ENCODE measurements at regions not wholly inside any gene's neighbourhood (a gene's known extent, or its start where the extent isn't known, plus 50 kb on each side); places are given as distances from the start of the nearest gene placed in this dataset.

DNA sequence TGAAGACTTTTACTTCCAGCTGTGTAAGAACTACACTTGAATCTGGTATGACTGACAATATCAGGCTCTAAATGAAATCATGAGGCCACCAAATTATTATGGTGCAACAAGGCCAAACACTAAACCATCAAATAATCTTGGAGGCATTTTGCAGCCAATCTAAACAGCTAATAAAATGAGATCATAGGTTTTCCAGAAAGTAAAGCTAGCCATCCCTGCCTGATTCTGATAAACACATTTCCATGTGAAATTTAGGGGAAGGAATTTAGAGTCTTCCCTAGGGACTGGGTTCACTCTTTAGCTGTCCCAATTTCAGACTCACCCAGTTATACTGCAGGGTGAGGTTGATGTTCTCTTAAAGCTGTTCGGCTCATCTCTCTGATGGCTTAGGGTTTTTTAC is 190.3 kb upstream of the TMEM196 start:
- ChIA-PET POLR2A (no interaction called here), CTCF (no interaction called here)
- H3K79me2 ChIP-seq (ENCODE audit: control insufficient read depth, insufficient read depth, low read length) = no peaks in the 10 kb centered on the region
- H3K36me3 ChIP-seq (replicated peaks in 1 of 2; ENCODE audit: control extremely low read depth in 1 of 2, control insufficient read depth in 1 of 2, extremely low read depth in 1 of 2, insufficient read depth in 2 of 2, low read length in 1 of 2) = no peaks in the 10 kb centered on the region
- no peak overlapping the region for H3K4me3 ChIP-seq (ENCODE audit: control extremely low read depth in 1 of 5, extremely low read depth in 1 of 5, insufficient read depth in 1 of 5, low read depth in 2 of 5, low read length in 4 of 5)
- ATAC-seq (ENCODE audit: low read depth) = no peak
- Mint-ChIP-seq H3K27me3 (no peaks in the 10 kb centered on the region), H3K4me1 (no peaks in the 10 kb centered on the region), H3K27ac (no peak overlapping the region), H3K4me3 (no peak overlapping the region), H3K9me3 (ENCODE audit: insufficient read depth) (no peaks in the 10 kb centered on the region)
- H2AFZ ChIP-seq (ENCODE audit: insufficient read depth, low read depth, low read length, poor library complexity, severe bottlenecking) = no peak overlapping the region
- H3K27me3 ChIP-seq (replicated peaks in 1 of 4; ENCODE audit: control extremely low read depth in 1 of 4, control insufficient read depth in 3 of 4, insufficient read depth in 4 of 4, low read length in 3 of 4) = no peaks in the 10 kb centered on the region
- no peaks in the 10 kb centered on the region for H3K9me3 ChIP-seq (ENCODE audit: control extremely low read depth in 1 of 3, control insufficient read depth in 2 of 3, insufficient read depth in 1 of 3, low read length in 2 of 3)
- TF ChIP-seq EZH2 (IDR thresholded peaks at IDR 0.05; ENCODE audit: borderline replicate concordance, insufficient read depth, low read depth, low read length, poor library complexity, severe bottlenecking) = no peak
- TF ChIP-seq, protein P1, sequence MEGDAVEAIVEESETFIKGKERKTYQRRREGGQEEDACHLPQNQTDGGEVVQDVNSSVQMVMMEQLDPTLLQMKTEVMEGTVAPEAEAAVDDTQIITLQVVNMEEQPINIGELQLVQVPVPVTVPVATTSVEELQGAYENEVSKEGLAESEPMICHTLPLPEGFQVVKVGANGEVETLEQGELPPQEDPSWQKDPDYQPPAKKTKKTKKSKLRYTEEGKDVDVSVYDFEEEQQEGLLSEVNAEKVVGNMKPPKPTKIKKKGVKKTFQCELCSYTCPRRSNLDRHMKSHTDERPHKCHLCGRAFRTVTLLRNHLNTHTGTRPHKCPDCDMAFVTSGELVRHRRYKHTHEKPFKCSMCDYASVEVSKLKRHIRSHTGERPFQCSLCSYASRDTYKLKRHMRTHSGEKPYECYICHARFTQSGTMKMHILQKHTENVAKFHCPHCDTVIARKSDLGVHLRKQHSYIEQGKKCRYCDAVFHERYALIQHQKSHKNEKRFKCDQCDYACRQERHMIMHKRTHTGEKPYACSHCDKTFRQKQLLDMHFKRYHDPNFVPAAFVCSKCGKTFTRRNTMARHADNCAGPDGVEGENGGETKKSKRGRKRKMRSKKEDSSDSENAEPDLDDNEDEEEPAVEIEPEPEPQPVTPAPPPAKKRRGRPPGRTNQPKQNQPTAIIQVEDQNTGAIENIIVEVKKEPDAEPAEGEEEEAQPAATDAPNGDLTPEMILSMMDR (IDR thresholded peaks at IDR 0.05) = no peak
- H3K9ac ChIP-seq (ENCODE audit: low read length) = no peak overlapping the region
- WGBS (ENCODE audit: insufficient coverage) = no CpG with 5 or more reads among the region's 1 CpG
- no peak overlapping the region for H3K27ac ChIP-seq (ENCODE audit: low read length in 2 of 2)
- no peak for DNase-seq
- H3K4me2 ChIP-seq (replicated peaks; ENCODE audit: low read depth, low read length, poor library complexity, severe bottlenecking) = no peak overlapping the region
- intact Hi-C loops (cut with micrococcal nuclease) = no loop called here
- no peaks in the 10 kb centered on the region for H4K20me1 ChIP-seq (ENCODE audit: control insufficient read depth, insufficient read depth, low read length, poor library complexity, severe bottlenecking)
- no peaks in the 10 kb centered on the region for H3K4me1 ChIP-seq (ENCODE audit: control insufficient read depth in 2 of 2, insufficient read depth in 2 of 2, low read length in 2 of 2)

DNA sequence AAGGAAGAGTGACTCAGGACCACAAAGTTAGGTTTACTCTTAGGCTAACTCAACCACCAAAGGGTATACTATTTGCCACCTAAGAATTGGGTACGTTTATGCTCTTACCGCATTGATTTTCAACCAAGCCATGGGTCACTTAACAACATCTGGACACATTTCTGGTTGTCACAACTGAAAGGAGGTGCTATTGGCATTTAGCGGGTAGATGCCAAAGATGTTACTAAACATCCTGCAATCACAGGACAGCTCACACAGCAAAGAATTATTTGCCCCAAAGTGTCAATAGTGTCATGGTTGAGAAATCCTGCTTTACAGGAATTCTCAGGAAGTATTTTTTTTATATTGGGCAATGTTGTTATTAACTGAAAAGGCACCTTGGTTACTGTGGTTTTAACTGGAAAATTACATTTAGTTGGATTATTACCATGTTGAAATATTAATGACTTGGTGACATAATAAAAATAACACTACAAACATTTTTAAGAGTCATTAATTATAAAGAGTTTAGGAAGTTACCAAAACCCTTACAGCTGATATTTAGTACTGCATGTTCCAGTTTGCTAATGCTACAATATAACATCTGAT is 185.0 kb upstream of the TMEM196 start:
- H3K9me3 Mint-ChIP-seq (ENCODE audit: insufficient read depth) = peaks cover 3% of the 10 kb centered on the region

More for the DNA sequence above, 185.0 kb upstream of the TMEM196 start:
- Mint-ChIP-seq H3K4me3 (no peak overlapping the region), H3K27ac (no peak overlapping the region), H3K27me3 (no peaks in the 10 kb centered on the region), H3K4me1 (no peaks in the 10 kb centered on the region)
- Histone ChIP-seq H4K20me1 (ENCODE audit: control insufficient read depth, insufficient read depth, low read length, poor library complexity, severe bottlenecking) (no peaks in the 10 kb centered on the region), H3K9me3 (ENCODE audit: control extremely low read depth in 1 of 3, control insufficient read depth in 2 of 3, insufficient read depth in 1 of 3, low read length in 2 of 3) (peaks cover 0 to 12% (median 3%) of the 10 kb centered on the region in 3 donors), H3K27ac (ENCODE audit: low read length in 2 of 2) (no peak overlapping the region), H3K4me3 (ENCODE audit: control extremely low read depth in 1 of 5, extremely low read depth in 1 of 5, insufficient read depth in 1 of 5, low read depth in 2 of 5, low read length in 4 of 5) (no peak overlapping the region), H3K36me3 (replicated peaks in 1 of 2; ENCODE audit: control extremely low read depth in 1 of 2, control insufficient read depth in 1 of 2, extremely low read depth in 1 of 2, insufficient read depth in 2 of 2, low read length in 1 of 2) (no peaks in the 10 kb centered on the region), H3K9ac (ENCODE audit: low read length) (no peak overlapping the region), H3K4me1 (ENCODE audit: control insufficient read depth in 2 of 2, insufficient read depth in 2 of 2, low read length in 2 of 2) (no peaks in the 10 kb centered on the region), H3K79me2 (ENCODE audit: control insufficient read depth, insufficient read depth, low read length) (no peaks in the 10 kb centered on the region), H3K27me3 (replicated peaks in 1 of 4; ENCODE audit: control extremely low read depth in 1 of 4, control insufficient read depth in 3 of 4, insufficient read depth in 4 of 4, low read length in 3 of 4) (no peaks in the 10 kb centered on the region), H3K4me2 (replicated peaks; ENCODE audit: low read depth, low read length, poor library complexity, severe bottlenecking) (no peak overlapping the region), H2AFZ (ENCODE audit: insufficient read depth, low read depth, low read length, poor library complexity, severe bottlenecking) (no peak overlapping the region)
- TF ChIP-seq, protein P1 (IDR thresholded peaks at IDR 0.05) = no peak
- TF ChIP-seq EZH2 (IDR thresholded peaks at IDR 0.05; ENCODE audit: borderline replicate concordance, insufficient read depth, low read depth, low read length, poor library complexity, severe bottlenecking) = no peak
- intact Hi-C loops (cut with micrococcal nuclease) = no loop called here
- DNase-seq = no peak
- no peak for ATAC-seq (ENCODE audit: low read depth)
- ChIA-PET CTCF (interaction anchor here (0.6 kb wide), 1 partner anchor 210 kb away, joined by 3 read pairs; no protein-coding TSS in a partner anchor), POLR2A (no interaction called here)
- WGBS (ENCODE audit: insufficient coverage) = 95% methylated on average over 2 of the region's 3 CpGs
